K562 (cell line): ENCODE measurements at regions not wholly inside any gene's neighbourhood (a gene's known extent, or its start where the extent isn't known, plus 50 kb on each side); places are given as distances from the start of the nearest gene placed in this dataset.

Experiments
- ARID4B ChIP-seq: sonication (generic); formaldehyde crosslinking; IDR thresholded peaks from 2 replicates; pipeline ENCODE4 v1.8.0; 2022; ENCODE audit warnings: mild to moderate bottlenecking, missing genetic modification reagents
- FOXJ2 ChIP-seq: fragments of 200-800 bp; sonication (Bioruptor generic); IDR thresholded peaks from 2 replicates; pipeline ENCODE4 v1.6.1; 2016; ENCODE audit warnings: missing genetic modification characterization, missing compliant biosample characterization
- REST ChIP-seq, 2 experiments: fragments of 450-650 bp; formaldehyde crosslinking in 1 of 2; IDR thresholded peaks; 2 replicates each; pipeline versions ENCODE4 v1.4.0 to v1.6.1; 2014 to 2020; ENCODE audit warnings: mild to moderate bottlenecking in 2 of 2, borderline replicate concordance in 1 of 2, low read depth in 1 of 2
- SMARCA5 ChIP-seq: fragments of 450-650 bp; IDR thresholded peaks from 2 replicates; pipeline ENCODE4 v1.6.1; 2016
- ZBTB1 ChIP-seq: sonication (generic); formaldehyde crosslinking; IDR thresholded peaks from 2 replicates; pipeline ENCODE4 v1.8.1; 2023; ENCODE audit warnings: missing genetic modification reagents, low read depth, mild to moderate bottlenecking, borderline replicate concordance
- TF ChIP-seq, protein P1 (sequence below), 2 experiments: fragments of 450-650 bp; IDR thresholded peaks; 2 replicates each; pipeline ENCODE4 v1.6.1; 2016

DNA sequence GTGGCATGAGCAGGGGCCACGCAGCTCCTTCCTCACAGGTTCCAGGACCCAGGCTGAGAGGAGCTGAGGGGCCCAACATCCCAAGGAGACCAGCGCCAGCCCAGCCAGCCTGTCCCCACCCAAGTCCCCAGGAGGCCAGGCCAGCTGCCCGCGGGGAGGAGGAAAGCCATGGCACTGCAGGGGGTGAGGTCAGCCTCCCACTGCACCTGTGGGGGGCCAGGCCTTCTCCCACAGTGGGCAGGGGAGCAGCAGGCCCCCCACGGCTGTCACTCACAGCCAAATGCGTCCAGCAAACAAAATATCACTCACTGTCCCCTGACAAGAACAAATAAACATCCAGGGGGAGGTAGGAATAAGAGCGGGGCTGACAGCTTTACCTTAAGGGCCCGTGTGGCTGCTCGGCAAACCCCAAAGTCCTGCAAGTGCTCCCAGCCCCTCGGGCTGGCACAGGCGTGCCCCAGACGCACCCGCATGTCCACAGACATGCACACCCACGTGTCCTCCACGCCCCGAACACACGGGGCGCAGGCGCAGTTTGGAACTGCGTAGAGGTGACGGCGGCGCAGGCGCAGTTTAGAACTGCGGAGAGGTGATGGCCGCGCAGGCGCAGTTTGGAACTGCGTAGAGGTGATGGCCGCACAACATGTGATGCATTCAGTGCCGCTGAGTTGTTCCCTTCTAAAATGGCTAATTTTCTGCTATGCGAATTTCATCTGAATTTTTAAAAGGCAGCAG, 291.1 kb downstream of the FOXL1 start (continued):
- TF ChIP-seq REST (IDR thresholded peaks at IDR 0.05; ENCODE audit: borderline replicate concordance) (no peak), REST (CRISPR knock-in tag; IDR thresholded peaks at IDR 0.05; ENCODE audit: low read depth) (no peak), SMARCA5 (no peak), ZBTB1 (CRISPR knock-in tag) (no peak), ARID4B (CRISPR knock-in tag) (no peak), FOXJ2 (no peak)
- TF ChIP-seq, protein P1, sequence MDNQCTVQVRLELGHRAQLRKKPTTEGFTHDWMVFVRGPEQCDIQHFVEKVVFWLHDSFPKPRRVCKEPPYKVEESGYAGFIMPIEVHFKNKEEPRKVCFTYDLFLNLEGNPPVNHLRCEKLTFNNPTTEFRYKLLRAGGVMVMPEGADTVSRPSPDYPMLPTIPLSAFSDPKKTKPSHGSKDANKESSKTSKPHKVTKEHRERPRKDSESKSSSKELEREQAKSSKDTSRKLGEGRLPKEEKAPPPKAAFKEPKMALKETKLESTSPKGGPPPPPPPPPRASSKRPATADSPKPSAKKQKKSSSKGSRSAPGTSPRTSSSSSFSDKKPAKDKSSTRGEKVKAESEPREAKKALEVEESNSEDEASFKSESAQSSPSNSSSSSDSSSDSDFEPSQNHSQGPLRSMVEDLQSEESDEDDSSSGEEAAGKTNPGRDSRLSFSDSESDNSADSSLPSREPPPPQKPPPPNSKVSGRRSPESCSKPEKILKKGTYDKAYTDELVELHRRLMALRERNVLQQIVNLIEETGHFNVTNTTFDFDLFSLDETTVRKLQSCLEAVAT (IDR thresholded peaks at IDR 0.05), result no peak
